DND-41 (cell line): ENCODE measurements at regions not wholly inside any gene's neighbourhood (a gene's known extent, or its start where the extent isn't known, plus 50 kb on each side); places are given as distances from the start of the nearest gene placed in this dataset.

ENCODE experiments used
- CTCF ChIP-seq: IDR thresholded peaks from 2 replicates; pipeline ENCODE4 v1.5.1; 2012; ENCODE audit warnings: borderline replicate concordance, low read length, moderate library complexity, mild to moderate bottlenecking; ENCODE audit not compliant: poor library complexity, severe bottlenecking; ENCODE audit errors: extremely low read depth
- EZH2 ChIP-seq: IDR thresholded peaks from 3 replicates; pipeline ENCODE4 v1.6.1; 2012; ENCODE audit warnings: borderline replicate concordance, low read depth, mild to moderate bottlenecking, moderate library complexity, low read length, inconsistent platforms; ENCODE audit not compliant: severe bottlenecking

GRCh38 chr3:64932666-64933342 is 245.0 kb upstream of the ADAMTS9 start:
- no peak for TF ChIP-seq CTCF
- no peak for TF ChIP-seq EZH2
